ENCODE measurements at regions not wholly inside any gene's neighbourhood (a gene's known extent, or its start where the extent isn't known, plus 50 kb on each side); places are given as distances from the start of the nearest gene placed in this dataset.

DNA sequence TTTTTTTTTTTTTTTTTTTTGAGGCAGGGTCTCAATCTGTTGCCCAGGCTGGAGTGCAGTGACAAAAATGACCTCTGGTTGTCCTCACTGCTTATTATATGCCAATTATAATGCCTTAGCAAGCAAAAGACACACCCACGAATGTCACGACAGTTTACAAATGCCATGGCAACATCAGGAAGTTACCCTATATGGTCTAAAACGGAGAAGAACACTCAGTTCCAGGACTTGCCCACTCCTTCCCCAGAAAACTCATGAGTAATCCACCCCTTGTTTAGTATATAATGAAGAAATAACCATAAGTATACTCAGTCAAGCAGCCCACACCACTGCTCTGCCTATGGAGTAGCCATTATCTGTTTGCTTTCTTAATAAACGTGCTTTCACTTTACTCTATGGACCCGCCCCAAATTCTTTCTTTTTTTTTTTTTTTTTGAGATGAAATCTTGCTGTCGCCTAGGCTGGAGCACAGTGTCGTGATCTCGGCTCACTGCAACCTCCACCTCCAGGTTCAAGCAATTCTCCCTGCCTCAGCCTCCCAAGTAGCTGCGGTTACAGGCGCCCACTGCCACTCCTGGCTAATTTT lies 106.2 kb downstream of the SMIM20 start:
- peak in 1 of 2 donors; percentile 32 for DNase-seq (ENCODE audit: low read depth in 2 of 2)

GRCh38 chr4:26020881-26021280 lies 106.9 kb downstream of the SMIM20 start:
- DNase-seq (ENCODE audit: low read depth in 2 of 2) = no peak

DNA sequence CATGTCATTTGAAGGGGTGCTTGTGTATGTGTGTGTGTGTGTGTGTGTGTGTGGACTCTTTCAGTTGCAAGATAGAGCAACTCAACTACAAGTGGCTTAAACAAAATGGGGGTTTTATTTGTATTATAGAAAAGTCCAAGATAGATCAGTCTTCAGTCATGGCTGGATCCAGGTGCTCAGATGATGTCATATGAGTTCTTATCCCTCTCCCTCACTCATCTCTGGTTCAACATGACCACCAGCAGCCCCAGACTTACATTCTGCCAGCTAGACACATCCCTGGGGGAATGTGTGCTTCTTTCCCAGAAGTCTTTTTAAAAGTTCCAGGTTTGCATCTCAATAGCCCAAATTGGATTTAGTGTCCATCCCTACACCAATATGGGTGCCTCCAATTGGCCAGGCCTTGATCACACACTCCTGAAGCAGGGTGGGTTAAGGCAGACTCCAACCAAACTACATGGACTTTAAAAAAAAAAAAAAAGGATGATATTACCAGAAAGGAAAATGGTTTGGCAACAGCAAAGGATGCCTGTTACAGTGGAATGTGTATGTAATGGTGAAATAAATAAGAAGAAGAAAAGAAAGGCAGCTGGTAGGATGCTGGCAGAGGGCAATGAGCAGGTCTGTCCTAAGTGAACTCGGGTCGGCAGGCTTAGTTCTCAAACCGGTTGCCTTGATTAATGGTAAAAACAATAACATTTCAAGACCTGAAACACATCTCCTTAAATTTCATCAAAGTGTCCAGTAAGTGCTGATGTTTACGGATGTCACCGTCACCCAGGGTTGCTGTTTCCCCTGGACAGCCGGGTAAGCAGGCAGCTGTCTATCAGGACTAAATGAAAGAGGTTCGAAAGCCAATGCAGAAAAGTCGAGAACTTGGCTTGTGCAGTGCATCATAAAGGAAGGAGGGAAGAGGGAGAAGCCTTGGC lies 107.7 kb downstream of the SMIM20 start:
- no peak for DNase-seq (ENCODE audit: low read depth in 2 of 2)

- no peak for DNase-seq (ENCODE audit: low read depth in 2 of 2)
Observed at GRCh38 chr4:26022346-26023202, 108.6 kb downstream of the SMIM20 start.

DNA sequence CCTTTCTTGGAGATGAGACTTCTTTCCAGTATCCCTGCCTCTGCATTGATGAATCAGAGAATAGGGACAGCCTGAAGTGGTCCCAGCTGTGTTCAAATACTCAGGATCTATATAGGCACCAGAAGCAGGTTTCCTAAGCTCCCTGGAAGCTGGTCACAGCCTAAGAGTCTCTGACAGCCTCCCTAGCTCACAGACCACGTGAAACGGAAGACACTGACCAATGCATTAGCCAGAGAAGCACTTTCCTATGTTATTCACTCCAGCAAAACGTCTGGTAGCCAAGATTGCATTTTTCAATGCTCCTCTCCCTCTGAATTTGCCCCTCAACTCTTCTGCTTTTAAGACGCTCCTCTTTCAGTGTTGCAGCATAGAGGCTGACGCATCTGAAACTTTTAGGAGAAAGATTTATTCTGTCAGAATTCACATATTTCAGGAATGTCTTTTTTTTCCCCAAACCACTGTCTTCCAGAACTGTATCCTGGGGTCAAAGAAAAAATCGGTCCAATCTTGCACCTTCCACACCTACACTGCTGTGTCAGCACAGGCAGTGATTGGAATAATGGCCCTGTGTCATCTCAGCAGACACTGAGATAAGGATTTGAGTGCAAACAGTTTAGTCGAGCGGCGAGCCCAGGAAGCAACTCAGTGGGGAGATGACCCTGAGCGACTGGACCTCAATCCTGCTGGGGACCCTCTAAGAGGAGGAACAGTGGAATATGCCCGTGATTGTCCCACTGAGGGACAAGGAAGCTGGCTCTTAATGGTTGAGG lies 109.4 kb downstream of the SMIM20 start:
- no peak for DNase-seq (ENCODE audit: low read depth in 2 of 2)

- DNase-seq (ENCODE audit: low read depth in 2 of 2) = no peak
Observed at GRCh38 chr4:26024079-26024478, 110.1 kb downstream of the SMIM20 start.

GRCh38 chr4:26028133-26028792 lies 114.2 kb downstream of the SMIM20 start:
- DNase-seq (ENCODE audit: low read depth in 2 of 2) = no peak

DNA sequence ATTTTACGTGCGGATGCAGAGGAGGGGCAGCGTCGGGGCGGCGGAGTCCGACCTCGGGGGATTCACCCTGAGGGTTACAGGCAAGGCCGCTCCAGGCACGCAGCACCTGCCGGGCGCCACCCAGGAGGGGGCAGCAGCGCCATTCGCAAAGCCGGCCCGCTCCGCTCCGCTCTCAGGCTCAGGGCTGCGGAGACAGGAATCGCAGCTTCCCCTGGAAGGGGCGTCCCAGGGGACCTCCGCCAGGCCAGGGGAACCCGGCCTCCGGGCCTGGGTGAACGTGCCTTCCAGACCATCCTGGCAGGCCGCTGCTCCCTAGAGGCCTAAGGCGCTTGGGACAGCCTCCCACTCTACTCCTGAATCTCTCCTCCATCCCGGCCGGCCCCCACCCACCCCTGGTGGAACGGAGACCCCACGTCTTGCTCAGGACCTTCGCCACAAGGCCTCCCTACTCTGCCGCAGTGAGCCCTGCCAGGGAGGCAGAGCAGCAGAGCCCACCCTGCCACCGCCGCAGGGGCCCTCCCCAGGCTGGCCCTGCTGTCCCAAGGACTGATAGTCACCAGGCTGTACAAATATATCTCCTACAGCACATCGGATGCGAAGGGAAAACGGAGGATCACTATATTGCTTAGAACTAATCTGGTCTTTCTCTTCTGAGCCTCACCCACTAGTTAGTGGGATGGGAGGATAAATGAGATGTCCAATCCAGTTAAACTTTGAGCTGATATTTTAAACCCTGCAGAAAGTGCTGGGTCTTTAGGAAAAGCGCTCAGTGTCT lies 115.0 kb downstream of the SMIM20 start:
- peak; percentile 75 to 77 for DNase-seq (ENCODE audit: low read depth in 2 of 2)

DNA sequence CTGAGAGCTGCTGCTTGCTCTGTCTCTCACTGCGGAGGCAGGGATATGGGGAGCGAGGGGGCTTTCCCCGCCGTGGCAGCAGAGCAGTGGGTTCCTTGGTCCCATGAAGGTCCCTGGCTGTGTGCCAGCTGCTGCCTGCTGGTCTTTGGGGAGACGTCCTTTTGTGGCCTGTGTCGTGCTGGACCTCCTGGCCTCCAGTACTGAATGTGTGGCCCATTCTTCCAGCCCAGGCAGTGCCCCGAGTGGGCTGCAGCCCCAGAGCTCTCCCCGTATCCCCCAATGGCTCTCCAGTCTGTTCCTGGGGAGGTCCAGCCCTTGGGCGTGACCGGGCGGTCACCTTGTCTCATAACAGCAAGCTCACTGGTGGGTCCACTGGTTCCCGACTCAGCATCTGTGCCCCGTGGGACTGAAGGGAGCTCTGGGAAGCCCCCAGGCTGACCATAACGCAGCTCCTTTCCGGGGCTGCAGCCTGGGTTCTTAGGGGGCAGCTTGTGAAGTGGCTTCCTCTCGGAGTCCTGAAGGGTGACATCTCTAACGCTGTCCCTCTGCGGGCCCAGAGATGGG lies 115.6 kb downstream of the SMIM20 start:
- no peak for DNase-seq (ENCODE audit: low read depth in 2 of 2)

GRCh38 chr4:26030260-26030667 lies 116.2 kb downstream of the SMIM20 start:
- no peak for DNase-seq (ENCODE audit: low read depth in 2 of 2)

DNA sequence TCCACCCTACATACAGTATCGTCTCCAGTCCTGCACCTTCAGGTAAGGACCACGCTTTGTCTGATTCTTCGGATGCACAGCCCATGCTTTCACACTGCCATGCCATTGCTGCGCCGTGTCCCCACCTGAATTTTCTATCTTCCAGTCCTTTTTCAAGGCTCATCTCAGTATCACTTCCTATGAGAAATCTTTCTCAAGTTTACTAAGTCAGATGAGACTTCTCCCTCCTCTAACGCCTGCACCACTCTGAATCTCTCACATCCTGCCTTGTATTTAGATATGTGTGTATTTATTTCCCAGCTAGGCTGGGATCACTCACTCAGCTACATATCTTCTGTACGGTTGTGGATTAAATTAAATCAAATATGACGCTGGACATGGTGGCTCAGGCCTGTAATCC lies 116.8 kb downstream of the SMIM20 start:
- no peak for DNase-seq (ENCODE audit: low read depth in 2 of 2)

GRCh38 chr4:26031704-26032103 lies 117.7 kb downstream of the SMIM20 start:
- DNase-seq (ENCODE audit: low read depth in 2 of 2) = no peak

GRCh38 chr4:26032142-26032541 lies 118.1 kb downstream of the SMIM20 start:
- no peak for DNase-seq (ENCODE audit: low read depth in 2 of 2)

- no peak for DNase-seq (ENCODE audit: low read depth in 2 of 2)
Observed at GRCh38 chr4:26032630-26033317, 118.8 kb downstream of the SMIM20 start.

- no peak for DNase-seq (ENCODE audit: low read depth in 2 of 2)
Observed at GRCh38 chr4:26033389-26033788, 119.4 kb downstream of the SMIM20 start.

DNA sequence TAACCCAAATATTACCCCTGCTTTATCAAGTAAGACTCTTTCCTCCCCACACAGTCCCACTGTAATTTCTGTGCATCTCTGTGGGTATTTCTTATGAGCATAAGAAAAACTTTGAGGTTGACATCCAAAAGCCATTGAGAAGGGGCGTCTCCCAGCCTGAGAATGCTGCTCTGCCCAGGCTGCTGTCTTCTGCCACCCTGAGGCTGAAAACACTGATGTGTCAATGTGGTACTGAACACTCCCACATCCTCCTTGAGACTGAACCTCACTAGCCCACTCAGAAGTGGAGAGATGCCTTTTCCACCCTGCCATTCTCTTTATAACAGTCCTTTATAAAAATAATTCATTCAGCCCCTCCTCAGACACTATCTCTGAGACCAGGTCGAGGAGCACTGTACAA lies 120.8 kb downstream of the SMIM20 start:
- DNase-seq (ENCODE audit: low read depth in 2 of 2) = peak in 1 of 2 donors; percentile 18

DNA sequence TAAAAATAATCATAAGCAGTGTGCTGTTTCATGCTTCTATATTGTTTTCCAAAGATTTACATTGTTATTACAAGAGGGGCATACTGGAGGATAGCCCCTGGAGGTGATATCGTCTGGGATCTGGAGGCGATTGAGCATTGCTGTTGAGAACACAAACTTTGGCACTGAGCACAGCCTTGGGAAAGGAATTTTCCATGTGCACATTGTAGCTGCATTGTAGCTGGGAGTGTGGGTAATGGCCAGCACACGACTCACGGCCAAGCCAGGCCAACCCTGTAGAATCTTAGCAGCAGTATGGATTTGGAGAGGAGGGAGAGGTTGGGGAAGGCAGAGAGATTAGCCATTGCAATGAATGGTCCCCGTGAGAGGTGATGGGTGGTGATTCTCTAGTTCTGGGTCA lies 121.9 kb downstream of the SMIM20 start:
- no peak for DNase-seq (ENCODE audit: low read depth in 2 of 2)

DNA sequence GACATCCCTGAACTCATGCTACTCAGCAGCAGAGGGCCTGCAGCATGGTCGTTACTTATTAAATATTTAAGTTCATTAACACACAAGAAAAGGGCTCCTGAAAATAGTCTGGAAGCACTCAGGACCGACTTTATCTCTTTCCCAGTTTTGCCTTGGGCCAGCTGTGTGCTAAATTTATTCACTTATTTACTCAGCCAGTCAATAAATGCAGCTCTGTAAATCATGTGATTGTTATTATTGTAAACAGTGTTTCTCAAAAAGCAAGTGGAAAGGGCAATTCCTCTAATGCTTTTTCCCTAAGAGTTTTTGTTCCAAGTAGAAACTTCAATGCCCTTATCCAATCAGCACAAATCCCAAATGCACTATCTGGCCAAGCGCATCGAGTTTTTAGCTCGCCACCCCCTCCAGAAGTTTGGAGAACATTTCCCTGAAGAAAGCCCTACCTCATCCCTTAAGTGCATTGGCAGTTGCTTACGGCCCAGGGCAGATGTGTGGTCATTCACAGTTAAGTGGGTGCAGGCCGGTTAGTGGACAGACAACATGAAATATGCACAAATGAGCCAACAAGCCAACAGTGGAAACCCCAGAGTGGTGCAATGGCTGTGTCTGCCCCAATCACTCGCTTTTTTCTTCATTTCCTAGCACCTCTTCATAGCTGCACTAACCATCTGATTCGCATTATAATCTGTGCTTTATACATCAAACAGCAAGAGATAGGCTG lies 125.8 kb downstream of the SMIM20 start:
- DNase-seq (ENCODE audit: low read depth in 2 of 2) = no peak

GRCh38 chr4:26044524-26044923 lies 130.5 kb downstream of the SMIM20 start:
- no peak for DNase-seq (ENCODE audit: low read depth in 2 of 2)

Measured in stimulated activated CD4-positive, alpha-beta T cell treated with anti-CD3 and anti-CD28 coated beads, Interleukin-4, amount 100 ng/mL, for 48 hours (primary cell).